ENCODE measurements at regions not wholly inside any gene's neighbourhood (a gene's known extent, or its start where the extent isn't known, plus 50 kb on each side); places are given as distances from the start of the nearest gene placed in this dataset.

DNA sequence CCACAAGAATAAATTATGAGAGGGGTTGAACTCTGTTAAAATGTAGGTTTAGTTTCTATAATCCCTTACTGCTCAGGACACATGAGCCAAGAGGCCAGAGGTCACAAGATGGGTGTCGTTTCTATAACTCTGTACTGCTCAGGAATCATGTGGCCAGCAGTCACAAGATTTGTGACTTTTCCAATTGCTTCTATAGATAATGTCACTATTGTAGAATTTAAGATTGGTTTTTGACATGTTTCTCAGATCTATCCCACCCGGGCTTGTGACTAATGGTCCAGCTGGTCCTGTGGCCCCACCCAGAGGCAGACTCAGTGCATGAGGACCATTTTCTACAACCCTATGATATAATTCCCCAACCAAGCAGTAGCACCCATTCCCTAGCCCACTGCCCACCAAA, 662.0 kb upstream of the KLF12 start:
- ChIA-PET CTCF (no interaction called here), POLR2A (ENCODE audit: low non-redundant PET) (no interaction called here)
- Histone ChIP-seq H3K36me3 (ENCODE audit: insufficient read depth, low read length, poor library complexity, severe bottlenecking) (no peaks in the 10 kb centered on the region), H3K27me3 (replicated peaks; ENCODE audit: insufficient read depth, low read depth, low read length, poor library complexity) (no peaks in the 10 kb centered on the region), H3K9me3 (ENCODE audit: low read depth, low read length, poor library complexity, severe bottlenecking) (no peaks in the 10 kb centered on the region), H3K4me3 (ENCODE audit: low read depth, low read length, poor library complexity, severe bottlenecking) (no peak overlapping the region), H3K27ac (ENCODE audit: low read depth, low read length, poor library complexity, severe bottlenecking) (no peak overlapping the region), H3K4me1 (ENCODE audit: insufficient read depth, low read length, poor library complexity, severe bottlenecking) (no peaks in the 10 kb centered on the region)
- TF ChIP-seq EZH2 (IDR thresholded peaks at IDR 0.05; ENCODE audit: borderline replicate concordance, low read depth, low read length, poor library complexity, severe bottlenecking) (no peak), CTCF (conservative IDR thresholded peaks at IDR 0.05; ENCODE audit: low read depth, low read length) (no peak)
- no TSS peak for BruUV-seq (replicated peaks)
- no peak for DNase-seq (ENCODE audit: low spot score)
- intact Hi-C loops (cut with micrococcal nuclease; ENCODE audit: unreplicated experiment) = no loop called here

GRCh38 chr13:74795526-74795925, 661.3 kb upstream of the KLF12 start:
- no peak overlapping the region for H3K27ac ChIP-seq (ENCODE audit: low read depth, low read length, poor library complexity, severe bottlenecking)
- intact Hi-C loops (cut with micrococcal nuclease; ENCODE audit: unreplicated experiment) = no loop called here
- POLR2A ChIA-PET (ENCODE audit: low non-redundant PET) = no interaction called here
- TF ChIP-seq CTCF (conservative IDR thresholded peaks at IDR 0.05; ENCODE audit: low read depth, low read length) = no peak
- no peak for TF ChIP-seq EZH2 (IDR thresholded peaks at IDR 0.05; ENCODE audit: borderline replicate concordance, low read depth, low read length, poor library complexity, severe bottlenecking)
- H3K4me1 ChIP-seq (ENCODE audit: insufficient read depth, low read length, poor library complexity, severe bottlenecking) = no peaks in the 10 kb centered on the region
- no TSS peak for BruUV-seq (replicated peaks)
- H3K4me3 ChIP-seq (ENCODE audit: low read depth, low read length, poor library complexity, severe bottlenecking) = no peak overlapping the region
- DNase-seq (ENCODE audit: low spot score) = no peak
- H3K9me3 ChIP-seq (ENCODE audit: low read depth, low read length, poor library complexity, severe bottlenecking) = no peaks in the 10 kb centered on the region
- H3K27me3 ChIP-seq (replicated peaks; ENCODE audit: insufficient read depth, low read depth, low read length, poor library complexity) = no peaks in the 10 kb centered on the region
- CTCF ChIA-PET = no interaction called here
- H3K36me3 ChIP-seq (ENCODE audit: insufficient read depth, low read length, poor library complexity, severe bottlenecking) = no peaks in the 10 kb centered on the region

DNA sequence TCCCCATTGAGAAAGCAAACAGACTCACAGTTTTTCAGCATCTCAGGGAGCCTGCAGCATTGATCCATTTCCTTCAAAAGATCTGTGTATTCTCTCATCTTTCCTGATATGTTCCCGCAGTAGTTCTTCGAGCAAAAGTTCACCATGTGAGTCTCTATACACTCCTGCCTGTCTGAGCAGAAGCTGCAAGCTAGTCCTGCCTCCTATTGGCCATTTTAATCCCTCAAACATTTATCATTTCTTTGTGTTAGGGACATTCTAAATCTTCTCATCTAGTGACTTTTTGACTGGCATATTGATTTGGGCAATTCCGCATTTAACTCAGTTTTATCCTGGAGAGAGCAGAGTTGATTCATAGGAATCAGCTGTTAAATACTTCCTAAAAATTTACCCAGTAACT, 660.4 kb upstream of the KLF12 start:
- Histone ChIP-seq H3K27me3 (replicated peaks; ENCODE audit: insufficient read depth, low read depth, low read length, poor library complexity) (no peaks in the 10 kb centered on the region), H3K36me3 (ENCODE audit: insufficient read depth, low read length, poor library complexity, severe bottlenecking) (no peaks in the 10 kb centered on the region), H3K9me3 (ENCODE audit: low read depth, low read length, poor library complexity, severe bottlenecking) (no peaks in the 10 kb centered on the region), H3K4me3 (ENCODE audit: low read depth, low read length, poor library complexity, severe bottlenecking) (no peak overlapping the region), H3K4me1 (ENCODE audit: insufficient read depth, low read length, poor library complexity, severe bottlenecking) (no peaks in the 10 kb centered on the region), H3K27ac (ENCODE audit: low read depth, low read length, poor library complexity, severe bottlenecking) (no peak overlapping the region)
- BruUV-seq (replicated peaks) = no TSS peak
- ChIA-PET CTCF (no interaction called here), POLR2A (ENCODE audit: low non-redundant PET) (no interaction called here)
- DNase-seq (ENCODE audit: low spot score) = peak; percentile 23
- intact Hi-C loops (cut with micrococcal nuclease; ENCODE audit: unreplicated experiment) = no loop called here
- no peak for TF ChIP-seq EZH2 (IDR thresholded peaks at IDR 0.05; ENCODE audit: borderline replicate concordance, low read depth, low read length, poor library complexity, severe bottlenecking)
- peak; percentile 39; the same call in 1 of the 2 replicates for TF ChIP-seq CTCF (conservative IDR thresholded peaks at IDR 0.05; ENCODE audit: low read depth, low read length)
